RWPE2 (cell line): ENCODE measurements at regions not wholly inside any gene's neighbourhood (a gene's known extent, or its start where the extent isn't known, plus 50 kb on each side); places are given as distances from the start of the nearest gene placed in this dataset.

Experiments
- ATAC-seq: fragments of 200-7000 bp; cut with Tn5 transposase; 3 replicates; pipeline ENCODE4 v1.9.1; 2021; ENCODE audit warnings: low read depth
- DNase-seq: peaks from one replicate; pipeline ENCODE4 v3.0.0-alpha.2; 2020; ENCODE audit warnings: low spot score
- H3K27ac ChIP-seq: fragments of 450-650 bp; 2 replicates; pipeline ENCODE4 v1.5.1; 2017; ENCODE audit warnings: mild to moderate bottlenecking; ENCODE audit not compliant: poor library complexity, severe bottlenecking
- H3K27me3 ChIP-seq: fragments of 250-450 bp; sonication (Bioruptor Pico); 2 replicates; pipeline ENCODE4 v1.5.1; 2021; ENCODE audit warnings: mild to moderate bottlenecking, moderate library complexity; ENCODE audit not compliant: insufficient read depth, poor library complexity, severe bottlenecking
- H3K36me3 ChIP-seq: fragments of 250-450 bp; sonication (Bioruptor Pico); 2 replicates; pipeline ENCODE4 v1.5.1; 2020; ENCODE audit warnings: low read depth, mild to moderate bottlenecking, moderate library complexity
- H3K4me1 ChIP-seq: fragments of 250-450 bp; sonication (Bioruptor Pico); 2 replicates; pipeline ENCODE4 v1.5.1; 2021; ENCODE audit warnings: mild to moderate bottlenecking, moderate library complexity; ENCODE audit not compliant: insufficient read depth, poor library complexity, severe bottlenecking
- H3K4me3 ChIP-seq: fragments of 250-450 bp; sonication (Bioruptor Pico); 2 replicates; pipeline ENCODE4 v1.5.1; 2021; ENCODE audit warnings: mild to moderate bottlenecking, moderate library complexity; ENCODE audit not compliant: severe bottlenecking
- H3K9me3 ChIP-seq: fragments of 250-450 bp; sonication (Bioruptor Pico); 2 replicates; pipeline ENCODE4 v1.5.1; 2021; ENCODE audit warnings: mild to moderate bottlenecking, moderate library complexity; ENCODE audit not compliant: severe bottlenecking
- TF ChIP-seq, protein P1 (sequence below): fragments of 450-650 bp; IDR thresholded peaks from one replicate; pipeline ENCODE4 v1.5.1; 2017; ENCODE audit warnings: mild to moderate bottlenecking, moderate library complexity; ENCODE audit not compliant: poor library complexity, severe bottlenecking

DNA sequence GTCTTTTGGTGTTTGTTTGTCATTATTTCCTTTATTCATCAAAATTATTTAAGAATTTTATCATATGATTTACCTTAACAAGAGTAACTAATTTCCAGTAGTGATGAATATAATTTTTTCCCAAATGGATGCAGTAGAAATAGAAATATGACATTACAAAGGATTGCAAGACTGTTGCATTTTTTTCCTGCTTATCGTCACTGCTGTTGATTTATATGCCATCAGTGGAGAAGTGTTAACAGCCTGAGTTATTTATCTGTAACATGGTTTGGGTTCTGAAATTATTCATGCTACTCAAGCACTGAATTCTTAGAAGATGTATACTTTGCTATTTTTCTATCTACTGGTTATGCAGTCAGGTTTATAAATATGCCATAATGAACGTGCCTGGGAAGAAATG is 68.6 kb downstream of the TMEM100 start:
- Histone ChIP-seq H3K4me1 (no peaks in the 10 kb centered on the region), H3K27ac (no peak overlapping the region), H3K27me3 (no peaks in the 10 kb centered on the region), H3K36me3 (no peaks in the 10 kb centered on the region), H3K4me3 (no peak overlapping the region), H3K9me3 (no peaks in the 10 kb centered on the region)
- TF ChIP-seq, protein P1, sequence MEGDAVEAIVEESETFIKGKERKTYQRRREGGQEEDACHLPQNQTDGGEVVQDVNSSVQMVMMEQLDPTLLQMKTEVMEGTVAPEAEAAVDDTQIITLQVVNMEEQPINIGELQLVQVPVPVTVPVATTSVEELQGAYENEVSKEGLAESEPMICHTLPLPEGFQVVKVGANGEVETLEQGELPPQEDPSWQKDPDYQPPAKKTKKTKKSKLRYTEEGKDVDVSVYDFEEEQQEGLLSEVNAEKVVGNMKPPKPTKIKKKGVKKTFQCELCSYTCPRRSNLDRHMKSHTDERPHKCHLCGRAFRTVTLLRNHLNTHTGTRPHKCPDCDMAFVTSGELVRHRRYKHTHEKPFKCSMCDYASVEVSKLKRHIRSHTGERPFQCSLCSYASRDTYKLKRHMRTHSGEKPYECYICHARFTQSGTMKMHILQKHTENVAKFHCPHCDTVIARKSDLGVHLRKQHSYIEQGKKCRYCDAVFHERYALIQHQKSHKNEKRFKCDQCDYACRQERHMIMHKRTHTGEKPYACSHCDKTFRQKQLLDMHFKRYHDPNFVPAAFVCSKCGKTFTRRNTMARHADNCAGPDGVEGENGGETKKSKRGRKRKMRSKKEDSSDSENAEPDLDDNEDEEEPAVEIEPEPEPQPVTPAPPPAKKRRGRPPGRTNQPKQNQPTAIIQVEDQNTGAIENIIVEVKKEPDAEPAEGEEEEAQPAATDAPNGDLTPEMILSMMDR = no peak
- ATAC-seq (no peak), DNase-seq (no peak)

DNA sequence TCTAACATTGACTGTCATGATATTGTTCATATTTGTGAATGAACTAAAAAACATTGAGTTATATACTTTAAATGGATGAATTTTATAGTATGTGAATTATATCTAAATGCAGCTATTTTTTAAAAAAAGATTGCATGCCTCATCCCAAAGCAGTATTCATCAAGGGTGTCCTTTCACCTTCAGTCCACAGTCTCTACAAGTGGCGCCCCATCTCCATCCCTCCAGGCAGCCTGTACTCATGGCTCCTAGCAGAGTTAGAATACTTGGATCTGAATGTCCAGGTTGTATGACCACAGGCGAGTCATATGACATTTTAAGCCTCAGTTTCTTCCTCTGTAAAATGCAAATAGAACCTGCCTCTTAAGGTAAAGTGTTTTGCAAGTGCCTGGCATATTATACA is 69.8 kb downstream of the TMEM100 start:
- no peak for ATAC-seq
- no peaks in the 10 kb centered on the region for H3K9me3 ChIP-seq
- no peak for DNase-seq
- TF ChIP-seq, protein P1 = no peak
- H3K27me3 ChIP-seq = no peaks in the 10 kb centered on the region
- no peak overlapping the region for H3K4me3 ChIP-seq
- no peaks in the 10 kb centered on the region for H3K36me3 ChIP-seq
- H3K27ac ChIP-seq = no peak overlapping the region
- no peaks in the 10 kb centered on the region for H3K4me1 ChIP-seq

- H3K9me3 ChIP-seq = no peaks in the 10 kb centered on the region
- H3K27ac ChIP-seq = no peak overlapping the region
- DNase-seq = no peak
- no peak for ATAC-seq
- TF ChIP-seq, protein P1 = no peak
- H3K27me3 ChIP-seq = no peaks in the 10 kb centered on the region
- no peaks in the 10 kb centered on the region for H3K4me1 ChIP-seq
- no peak overlapping the region for H3K4me3 ChIP-seq
- no peaks in the 10 kb centered on the region for H3K36me3 ChIP-seq
Observed at GRCh38 chr17:55652114-55652823, 70.4 kb downstream of the TMEM100 start.

GRCh38 chr17:55649957-55650597 is 72.6 kb downstream of the TMEM100 start:
- no peak for DNase-seq
- ATAC-seq = no peak
- TF ChIP-seq, protein P1 = no peak
- Histone ChIP-seq H3K9me3 (no peaks in the 10 kb centered on the region), H3K4me1 (no peaks in the 10 kb centered on the region), H3K4me3 (no peak overlapping the region), H3K27me3 (peaks cover 4% of the 10 kb centered on the region), H3K27ac (no peak overlapping the region), H3K36me3 (no peaks in the 10 kb centered on the region)

GRCh38 chr17:55648086-55648485 is 74.6 kb downstream of the TMEM100 start:
- DNase-seq (no peak), ATAC-seq (no peak)
- Histone ChIP-seq H3K36me3 (no peaks in the 10 kb centered on the region), H3K4me1 (no peaks in the 10 kb centered on the region), H3K9me3 (no peaks in the 10 kb centered on the region), H3K4me3 (no peak overlapping the region), H3K27me3 (peaks cover 4% of the 10 kb centered on the region), H3K27ac (no peak overlapping the region)
- TF ChIP-seq, protein P1 = no peak
